G401 (cell line): ENCODE measurements at regions not wholly inside any gene's neighbourhood (a gene's known extent, or its start where the extent isn't known, plus 50 kb on each side); places are given as distances from the start of the nearest gene placed in this dataset.

Source experiments
- DNase-seq: peaks from one replicate; pipeline ENCODE4 v3.0.0-alpha.2; 2015; ENCODE audit warnings: low spot score
- in situ Hi-C: cut with HindIII; loops from 2 replicates; pipeline ENCODE4 v1.10.0; 2016; ENCODE audit warnings: low sequenced_read_pairs, mixed read lengths

DNA sequence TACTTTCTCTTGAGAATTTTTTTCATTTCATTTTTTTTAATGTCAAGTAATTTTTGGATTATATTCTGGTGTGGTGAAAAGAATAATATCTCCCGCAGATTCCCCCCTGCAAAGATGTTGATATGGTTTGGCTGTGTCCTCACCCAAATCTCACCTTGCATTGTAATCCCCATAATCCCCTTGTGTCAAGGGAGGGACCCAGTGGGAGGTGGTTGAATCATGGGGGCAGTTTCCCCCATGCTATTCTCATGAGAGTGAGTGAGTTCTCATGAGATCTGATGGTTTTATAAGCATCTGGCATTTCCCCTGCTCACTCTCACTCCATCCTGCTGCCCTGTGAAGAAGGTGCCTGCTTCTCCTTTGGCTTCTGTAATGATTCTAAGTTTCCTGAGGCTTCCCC lies 58.7 kb upstream of the PMEPA1 start:
- in situ Hi-C loops: no loop called here
- DNase-seq: no peak

DNA sequence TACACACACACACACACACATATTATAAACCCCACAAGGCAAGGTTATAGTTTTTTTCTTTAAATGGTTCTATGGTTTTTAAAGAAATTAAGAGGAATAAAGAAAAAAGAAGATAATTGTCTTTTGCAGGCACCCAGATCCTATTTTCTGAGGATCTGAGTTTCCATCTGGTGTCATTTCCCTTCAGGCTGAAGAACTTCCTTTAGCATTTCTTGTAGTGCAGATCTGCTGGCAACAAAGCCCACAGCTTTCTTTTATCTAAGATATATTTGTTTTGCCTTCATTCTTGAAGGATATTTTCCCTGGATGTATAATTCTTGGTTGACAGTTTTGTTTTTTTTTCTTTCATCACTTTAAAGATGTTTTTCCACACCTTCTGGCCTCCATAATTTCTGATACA lies 57.6 kb upstream of the PMEPA1 start:
- in situ Hi-C loops: no loop called here
- DNase-seq: no peak

DNA sequence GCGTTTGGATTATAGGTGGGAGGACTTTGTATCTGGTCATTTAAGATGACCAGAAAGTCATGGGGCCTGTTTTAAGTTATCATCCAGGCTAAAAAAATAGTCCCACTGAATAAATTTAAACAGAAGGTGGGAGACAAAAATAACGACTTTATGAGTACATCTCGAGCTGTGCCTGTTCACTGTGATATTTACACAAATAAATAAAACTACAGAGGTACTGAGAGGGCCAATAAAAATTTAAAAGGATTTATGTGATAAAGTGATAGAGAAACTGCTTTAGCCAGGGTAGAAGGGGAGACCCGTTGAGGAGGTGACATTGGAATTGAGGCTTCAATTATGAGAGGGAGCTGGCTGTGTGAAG lies 53.4 kb upstream of the PMEPA1 start:
- in situ Hi-C loops: no loop called here

DNA sequence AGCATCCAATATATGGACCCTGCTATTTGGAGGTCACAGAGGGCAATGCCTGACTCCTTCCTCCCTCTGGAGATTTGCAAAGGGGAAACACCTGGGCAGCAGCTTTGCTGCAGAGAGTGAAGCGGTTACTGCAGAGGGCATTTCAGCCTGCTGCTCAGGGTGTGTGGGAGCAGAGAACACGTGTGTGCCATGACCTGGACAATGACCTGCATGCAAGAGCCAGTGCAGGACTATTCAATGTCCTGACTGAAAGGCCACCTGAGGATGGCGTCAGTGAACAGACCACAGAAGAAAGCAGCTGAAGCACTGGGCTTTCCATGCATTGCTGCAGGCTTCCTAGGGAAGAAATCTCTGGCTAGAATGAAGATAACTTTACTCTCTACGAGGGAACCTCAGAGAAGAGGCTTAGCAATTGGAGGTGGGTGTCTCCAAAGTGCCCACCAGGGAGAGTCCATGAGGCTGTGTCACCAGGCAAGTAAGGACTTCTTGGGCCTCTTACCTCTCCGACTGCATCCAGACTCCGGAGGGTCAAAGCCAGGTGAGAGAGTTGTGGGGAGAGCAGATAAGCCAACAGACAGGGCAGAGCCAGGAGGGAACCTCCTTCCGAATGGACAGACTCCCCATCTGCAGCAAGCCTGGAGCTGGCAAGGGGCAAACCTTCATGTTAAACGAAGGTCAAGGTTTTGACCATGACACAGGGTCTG lies 52.9 kb upstream of the PMEPA1 start:
- in situ Hi-C loops: no loop called here
- DNase-seq: no peak

More for the DNA sequence above, 53.4 kb upstream of the PMEPA1 start:
- DNase-seq: no peak

DNA sequence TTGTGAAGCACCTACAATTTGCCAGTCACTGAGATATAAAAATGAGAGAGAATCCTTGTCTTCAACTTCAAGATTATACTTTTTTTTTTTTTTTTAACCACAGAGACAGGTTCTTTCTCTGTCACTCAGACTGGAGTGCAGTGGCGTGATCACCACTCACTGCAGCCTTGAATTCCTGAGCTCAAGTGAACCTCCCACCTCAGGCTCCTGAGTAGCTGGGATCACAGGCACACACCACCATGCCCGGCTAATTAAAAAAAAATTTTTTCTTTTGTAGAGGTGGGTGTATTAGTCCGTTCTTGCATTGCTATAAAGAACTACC lies 51.6 kb upstream of the PMEPA1 start:
- in situ Hi-C loops: no loop called here
- no peak for DNase-seq

DNA sequence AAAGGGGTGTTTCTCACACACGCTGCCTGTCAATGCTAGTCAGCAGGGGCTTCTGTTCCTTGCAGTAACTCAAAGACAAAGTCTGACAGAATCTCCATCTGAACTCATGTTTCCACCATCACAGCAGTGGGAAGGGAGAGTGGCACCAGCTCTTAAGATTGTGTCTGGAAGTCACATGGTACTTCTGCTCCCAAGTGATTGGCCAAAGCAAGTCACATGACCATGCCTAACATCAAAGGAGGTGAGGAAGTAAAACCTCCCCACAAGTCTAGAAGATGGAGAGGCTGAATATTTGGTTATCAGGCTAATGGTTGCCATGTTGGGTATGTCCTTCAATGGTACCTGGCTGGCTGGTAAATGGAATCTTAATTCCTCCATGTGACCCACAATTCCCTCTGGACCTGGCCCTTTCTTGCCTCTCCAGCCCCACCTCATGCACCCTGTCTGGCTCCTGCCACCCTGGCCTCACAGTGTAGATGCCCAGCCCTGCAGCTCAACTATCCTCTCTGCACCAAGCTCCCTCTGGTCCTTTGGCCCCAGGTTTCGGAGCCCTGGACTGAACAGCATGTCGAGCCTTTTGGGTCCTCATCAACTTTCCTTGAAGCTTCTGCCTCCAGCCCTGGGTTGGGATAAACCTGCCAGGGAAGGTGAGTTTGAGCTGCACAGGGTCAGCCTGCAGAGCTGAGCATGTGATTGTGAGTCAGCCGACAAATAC lies 51.0 kb upstream of the PMEPA1 start:
- in situ Hi-C loops: no loop called here
- no peak for DNase-seq

DNA sequence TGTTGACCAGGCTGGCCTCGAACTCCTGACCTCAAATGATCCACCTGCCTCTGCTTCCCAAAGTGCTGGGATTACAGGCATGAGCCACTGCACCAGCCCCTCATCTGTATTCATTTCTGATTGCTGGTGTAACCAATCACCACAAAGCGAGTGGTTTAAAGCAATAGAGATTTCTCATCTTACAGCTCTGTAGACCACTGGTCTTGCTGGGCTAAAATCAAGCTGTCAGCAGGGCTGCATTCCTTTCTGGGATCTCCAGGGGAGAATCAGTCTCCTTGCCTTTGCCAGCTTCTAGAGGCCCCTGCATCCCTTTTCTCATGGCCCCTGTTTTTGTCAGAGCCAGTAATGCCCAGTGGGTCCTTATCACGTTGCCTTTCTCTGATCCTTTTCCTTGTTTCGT lies 49.9 kb upstream of the PMEPA1 start:
- in situ Hi-C loops: no loop called here
- DNase-seq: no peak
